ENCODE measurements at regions not wholly inside any gene's neighbourhood (a gene's known extent, or its start where the extent isn't known, plus 50 kb on each side); places are given as distances from the start of the nearest gene placed in this dataset.
"Not testable (repeated sequence)": the region's sequence is repeated elsewhere in the genome, so short reads cannot be mapped to it uniquely, and the experiment has no call there.

- Histone ChIP-seq H3K4me3 (replicated peaks; ENCODE audit: insufficient read depth, low read length) (no peak overlapping the region), H3K27ac (replicated peaks) (no peak overlapping the region; the same call in 1 of the 2 replicates), H3K27me3 (ENCODE audit: insufficient read depth, poor library complexity, severe bottlenecking) (no peaks in the 10 kb centered on the region)
- no peak for DNase-seq (ENCODE audit: low read depth in 1 of 2, low spot score in 1 of 2)
- TF ChIP-seq SPI1 (IDR thresholded peaks at IDR 0.05; ENCODE audit: borderline replicate concordance, low read depth) (no peak), POLR2AphosphoS5 (IDR thresholded peaks at IDR 0.05; ENCODE audit: low read depth) (no peak)
Observed at GRCh38 chr10:133014416-133015210, 72.2 kb upstream of the CFAP46 start.

DNA sequence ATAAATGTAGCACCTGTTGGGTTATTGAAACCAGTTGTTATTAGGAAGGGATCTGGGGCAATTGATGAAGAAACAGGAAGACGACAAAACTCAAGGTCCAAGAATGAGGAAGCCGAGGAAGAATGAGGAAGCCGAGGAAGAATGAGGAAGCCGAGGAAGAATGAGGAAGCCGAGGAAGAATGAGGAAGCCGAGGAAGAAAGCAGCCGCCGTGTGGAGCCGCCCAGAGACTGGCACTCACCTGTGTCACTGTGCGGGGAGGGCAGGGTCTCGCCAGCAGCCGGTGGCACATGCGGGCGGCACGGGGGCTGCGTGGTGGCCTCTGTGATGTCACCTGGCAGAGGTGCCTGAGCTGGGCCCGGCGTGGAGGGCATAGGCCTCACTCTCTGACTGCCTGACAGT lies 71.1 kb upstream of the CFAP46 start:
- Histone ChIP-seq H3K27me3 (ENCODE audit: insufficient read depth, poor library complexity, severe bottlenecking) (no peaks in the 10 kb centered on the region), H3K27ac (replicated peaks) (peak overlapping the region; percentile 60), H3K4me3 (replicated peaks; ENCODE audit: insufficient read depth, low read length) (no peak overlapping the region)
- DNase-seq (ENCODE audit: low read depth in 1 of 2, low spot score in 1 of 2) = peak in 1 of 2 experiments; percentile 94
- TF ChIP-seq GABPA (IDR thresholded peaks at IDR 0.05; ENCODE audit: low read depth) (no peak), SPI1 (IDR thresholded peaks at IDR 0.05; ENCODE audit: borderline replicate concordance, low read depth) (peak; percentile 100)

DNA sequence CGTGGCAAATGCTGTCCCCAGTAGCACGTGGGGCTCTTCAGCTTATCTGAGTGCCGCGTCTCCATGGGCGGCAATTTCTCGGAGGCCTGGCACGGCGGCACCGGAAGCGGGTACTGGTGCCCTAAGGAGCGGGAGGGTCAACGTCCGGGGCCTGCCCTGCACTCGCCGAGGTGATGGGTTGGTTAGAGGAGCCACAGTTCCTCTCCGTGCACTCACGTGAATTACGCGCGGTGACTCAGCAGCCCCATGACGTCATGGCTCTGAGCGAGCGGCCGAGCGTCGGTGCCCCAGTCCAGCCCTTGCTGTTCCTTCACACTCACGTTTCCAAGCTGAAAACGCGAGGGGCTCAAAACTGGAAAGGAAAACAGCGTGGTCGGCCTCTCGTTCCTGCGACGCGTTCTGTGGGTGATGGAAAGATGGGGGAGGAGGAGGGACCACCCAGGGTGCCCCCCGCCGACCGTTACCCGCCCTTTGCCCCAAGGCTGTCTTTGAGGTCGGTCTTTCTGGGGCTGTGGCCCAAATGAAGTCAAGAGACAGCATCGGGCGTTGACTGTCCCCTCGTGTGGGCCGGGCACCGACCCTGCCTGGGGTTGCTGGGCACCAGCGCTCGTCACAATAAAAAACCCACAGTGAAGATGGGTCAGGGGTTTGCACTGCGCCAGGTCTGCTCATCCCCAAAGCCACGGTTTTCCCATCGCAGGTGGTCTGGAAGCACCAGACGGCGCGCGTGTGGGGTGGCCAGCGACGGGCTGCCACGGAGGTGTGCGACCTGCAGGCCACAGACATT lies 70.4 kb upstream of the CFAP46 start:
- no peaks in the 10 kb centered on the region for H3K27me3 ChIP-seq (ENCODE audit: insufficient read depth, poor library complexity, severe bottlenecking)
- TF ChIP-seq POLR2AphosphoS5 (IDR thresholded peaks at IDR 0.05; ENCODE audit: low read depth) (no peak), CTCF (IDR thresholded peaks at IDR 0.05; ENCODE audit: insufficient read depth, low read length) (no peak), GABPA (IDR thresholded peaks at IDR 0.05; ENCODE audit: low read depth) (no peak), SPI1 (IDR thresholded peaks at IDR 0.05; ENCODE audit: borderline replicate concordance, low read depth) (no peak)
- TF ChIP-seq, protein P1, sequence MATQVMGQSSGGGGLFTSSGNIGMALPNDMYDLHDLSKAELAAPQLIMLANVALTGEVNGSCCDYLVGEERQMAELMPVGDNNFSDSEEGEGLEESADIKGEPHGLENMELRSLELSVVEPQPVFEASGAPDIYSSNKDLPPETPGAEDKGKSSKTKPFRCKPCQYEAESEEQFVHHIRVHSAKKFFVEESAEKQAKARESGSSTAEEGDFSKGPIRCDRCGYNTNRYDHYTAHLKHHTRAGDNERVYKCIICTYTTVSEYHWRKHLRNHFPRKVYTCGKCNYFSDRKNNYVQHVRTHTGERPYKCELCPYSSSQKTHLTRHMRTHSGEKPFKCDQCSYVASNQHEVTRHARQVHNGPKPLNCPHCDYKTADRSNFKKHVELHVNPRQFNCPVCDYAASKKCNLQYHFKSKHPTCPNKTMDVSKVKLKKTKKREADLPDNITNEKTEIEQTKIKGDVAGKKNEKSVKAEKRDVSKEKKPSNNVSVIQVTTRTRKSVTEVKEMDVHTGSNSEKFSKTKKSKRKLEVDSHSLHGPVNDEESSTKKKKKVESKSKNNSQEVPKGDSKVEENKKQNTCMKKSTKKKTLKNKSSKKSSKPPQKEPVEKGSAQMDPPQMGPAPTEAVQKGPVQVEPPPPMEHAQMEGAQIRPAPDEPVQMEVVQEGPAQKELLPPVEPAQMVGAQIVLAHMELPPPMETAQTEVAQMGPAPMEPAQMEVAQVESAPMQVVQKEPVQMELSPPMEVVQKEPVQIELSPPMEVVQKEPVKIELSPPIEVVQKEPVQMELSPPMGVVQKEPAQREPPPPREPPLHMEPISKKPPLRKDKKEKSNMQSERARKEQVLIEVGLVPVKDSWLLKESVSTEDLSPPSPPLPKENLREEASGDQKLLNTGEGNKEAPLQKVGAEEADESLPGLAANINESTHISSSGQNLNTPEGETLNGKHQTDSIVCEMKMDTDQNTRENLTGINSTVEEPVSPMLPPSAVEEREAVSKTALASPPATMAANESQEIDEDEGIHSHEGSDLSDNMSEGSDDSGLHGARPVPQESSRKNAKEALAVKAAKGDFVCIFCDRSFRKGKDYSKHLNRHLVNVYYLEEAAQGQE (IDR thresholded peaks at IDR 0.05; ENCODE audit: insufficient replicate concordance, low read depth) = no peak
- DNase-seq (ENCODE audit: low read depth in 1 of 2, low spot score in 1 of 2) = peak in 1 of 2 experiments; percentile 5
- H3K4me3 ChIP-seq (replicated peaks; ENCODE audit: insufficient read depth, low read length) = no peak overlapping the region
- H3K27ac ChIP-seq (replicated peaks) = peak overlapping the region; percentile 48

DNA sequence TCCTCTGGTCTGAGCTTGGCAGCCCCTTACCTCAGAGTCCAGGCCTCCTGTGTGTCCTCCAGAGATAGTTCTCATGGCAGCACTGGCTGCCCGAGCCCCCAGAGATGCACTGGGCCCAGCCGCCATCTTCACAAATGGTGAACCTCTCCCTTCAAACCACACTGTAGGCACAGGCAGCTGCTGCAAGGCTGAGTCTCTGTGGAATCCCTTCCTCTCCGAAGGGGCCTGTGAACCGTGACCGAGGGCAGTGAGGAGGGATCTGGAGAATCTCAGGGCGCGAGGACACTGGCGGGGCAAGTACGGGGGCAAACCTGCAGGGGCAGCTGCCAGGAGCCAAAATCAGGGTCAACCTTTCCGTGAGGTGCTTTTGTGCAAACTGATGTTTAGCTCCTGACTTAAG lies 69.5 kb upstream of the CFAP46 start:
- no peak overlapping the region for H3K4me3 ChIP-seq (replicated peaks; ENCODE audit: insufficient read depth, low read length)
- H3K27ac ChIP-seq (replicated peaks) = no peak overlapping the region
- no peak for TF ChIP-seq CTCF (IDR thresholded peaks at IDR 0.05; ENCODE audit: insufficient read depth, low read length)
- TF ChIP-seq GABPA (IDR thresholded peaks at IDR 0.05; ENCODE audit: low read depth) = no peak
- TF ChIP-seq, protein P1 (IDR thresholded peaks at IDR 0.05; ENCODE audit: insufficient replicate concordance, low read depth) = no peak
- TF ChIP-seq POLR2AphosphoS5 (IDR thresholded peaks at IDR 0.05; ENCODE audit: low read depth) = no peak
- TF ChIP-seq SPI1 (IDR thresholded peaks at IDR 0.05; ENCODE audit: borderline replicate concordance, low read depth) = no peak
- DNase-seq (ENCODE audit: low read depth in 1 of 2, low spot score in 1 of 2) = no peak
- H3K27me3 ChIP-seq (ENCODE audit: insufficient read depth, poor library complexity, severe bottlenecking) = no peaks in the 10 kb centered on the region

- not testable (repeated sequence) for H3K27ac ChIP-seq (replicated peaks); H3K4me3 ChIP-seq (replicated peaks; ENCODE audit: insufficient read depth, low read length); DNase-seq (ENCODE audit: low read depth in 1 of 2, low spot score in 1 of 2); H3K27me3 ChIP-seq (ENCODE audit: insufficient read depth, poor library complexity, severe bottlenecking)
Observed at GRCh38 chr10:133011393-133011792, 69.0 kb upstream of the CFAP46 start.

GRCh38 chr10:133010843-133011179 lies 68.4 kb upstream of the CFAP46 start:
- H3K4me3 ChIP-seq (replicated peaks; ENCODE audit: insufficient read depth, low read length); DNase-seq (ENCODE audit: low read depth in 1 of 2, low spot score in 1 of 2); H3K27me3 ChIP-seq (ENCODE audit: insufficient read depth, poor library complexity, severe bottlenecking); H3K27ac ChIP-seq (replicated peaks): not testable (repeated sequence)
